G401.6 (cell line): ENCODE measurements at regions not wholly inside any gene's neighbourhood (a gene's known extent, or its start where the extent isn't known, plus 50 kb on each side); places are given as distances from the start of the nearest gene placed in this dataset.
"Not testable (repeated sequence)": the region's sequence is repeated elsewhere in the genome, so short reads cannot be mapped to it uniquely, and the experiment has no call there.

Source experiments
- FAIRE-seq: peaks from 2 replicates; lab custom pipeline; 2012; peaks lifted over from hg19 to GRCh38; lab: Jason Lieb, UNC

DNA sequence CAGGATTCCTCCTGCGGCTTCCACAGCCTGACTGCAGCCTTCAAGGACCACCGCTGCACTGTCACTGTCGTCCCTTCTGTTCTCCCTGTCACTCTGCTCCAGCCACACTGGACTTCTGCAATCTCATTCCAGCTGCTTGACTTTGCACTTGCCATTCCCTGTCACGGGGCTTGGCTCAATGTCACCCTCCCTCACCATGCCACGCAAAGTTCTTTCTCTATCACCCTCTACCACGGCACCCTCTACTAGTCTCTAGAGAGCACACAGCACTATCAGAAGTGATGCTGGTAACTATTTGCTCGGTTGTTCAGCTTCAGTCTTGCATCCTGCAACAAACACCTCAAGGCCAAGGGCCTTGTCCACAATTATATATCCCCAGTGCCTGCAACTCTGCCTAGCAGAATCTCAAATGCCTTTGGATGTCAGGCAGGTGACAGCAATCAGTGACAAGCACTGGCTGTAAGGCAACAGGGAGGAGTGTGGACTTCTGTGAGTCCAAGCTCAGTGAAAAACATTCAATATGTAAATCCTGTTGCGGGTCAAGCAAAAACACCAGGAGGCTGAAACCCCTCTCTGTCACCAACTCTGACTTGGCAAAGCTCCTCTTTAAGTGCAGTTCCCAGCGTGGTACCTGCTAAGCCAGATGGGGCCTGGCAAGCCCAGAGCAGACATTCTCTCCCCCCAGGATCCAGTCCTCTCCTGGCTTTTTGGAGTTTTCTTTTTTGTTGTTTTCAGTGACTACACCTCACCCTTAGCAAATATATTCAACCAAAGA, 259.9 kb downstream of the FGFR2 start:
- FAIRE-seq = no peak

DNA sequence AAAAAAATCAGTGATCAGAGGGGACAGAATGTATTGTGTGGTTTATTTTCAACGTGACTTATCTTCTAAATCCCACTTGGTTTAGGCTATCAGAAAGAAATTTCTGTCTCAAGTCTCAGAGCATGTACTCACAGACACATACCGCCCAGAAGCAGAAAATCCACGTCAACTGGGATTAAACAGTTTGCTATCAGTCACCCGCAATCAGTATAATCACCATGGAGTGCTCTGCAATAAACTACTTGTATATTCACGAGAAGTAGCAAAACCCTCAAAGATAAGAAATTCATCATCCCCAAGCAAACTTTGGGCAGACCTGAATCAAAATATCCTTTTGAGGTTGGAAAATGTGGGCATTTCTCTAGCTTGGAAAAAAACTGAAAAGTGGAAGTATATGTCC, 259.1 kb downstream of the FGFR2 start:
- no peak for FAIRE-seq

DNA sequence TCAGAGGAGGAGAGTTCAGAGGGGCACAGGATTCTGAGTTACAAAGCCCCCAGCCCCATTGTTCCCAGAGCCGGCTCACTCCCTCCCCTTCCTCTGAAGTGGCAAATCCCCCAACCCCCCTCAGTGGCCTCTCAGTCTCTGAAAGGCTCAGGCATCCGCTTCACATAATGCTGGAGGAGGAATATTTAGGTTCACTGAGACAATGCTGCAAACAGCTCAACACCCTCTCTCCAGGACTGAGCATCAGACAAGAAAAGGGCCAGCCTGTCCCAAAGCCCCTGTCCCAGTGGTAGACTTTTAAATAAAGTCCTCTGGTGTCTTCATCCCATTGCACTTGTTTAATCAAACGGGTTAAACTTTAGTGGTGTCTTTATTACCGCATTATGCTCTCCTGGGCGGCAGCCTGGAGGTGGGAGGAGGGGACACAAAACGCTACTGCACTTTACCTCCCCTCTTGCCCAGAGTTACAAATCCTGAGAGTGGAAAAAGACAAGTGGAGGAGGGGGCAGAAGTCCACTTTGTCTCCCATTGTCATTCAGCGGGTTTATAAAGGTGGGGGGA, 257.9 kb downstream of the FGFR2 start:
- FAIRE-seq = no peak

DNA sequence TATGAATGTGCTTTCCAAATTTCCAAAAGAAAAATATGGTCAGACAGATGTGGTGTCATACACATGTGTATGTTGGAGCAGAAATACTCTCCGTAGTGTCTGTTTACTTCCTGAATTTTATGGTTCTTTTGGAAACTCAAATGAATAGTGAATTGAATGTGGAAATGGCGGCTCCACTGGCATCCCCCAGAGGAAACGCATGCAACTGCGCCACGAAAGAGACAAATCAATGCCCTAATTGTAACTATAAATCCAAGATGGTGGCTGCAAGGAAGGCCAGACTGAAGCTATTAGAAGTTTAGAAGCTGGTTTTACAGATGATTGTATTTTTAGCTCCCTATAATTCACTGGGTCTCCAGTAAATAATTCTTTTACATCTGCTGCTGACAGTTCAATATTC, 246.7 kb downstream of the FGFR2 start:
- no peak for FAIRE-seq

DNA sequence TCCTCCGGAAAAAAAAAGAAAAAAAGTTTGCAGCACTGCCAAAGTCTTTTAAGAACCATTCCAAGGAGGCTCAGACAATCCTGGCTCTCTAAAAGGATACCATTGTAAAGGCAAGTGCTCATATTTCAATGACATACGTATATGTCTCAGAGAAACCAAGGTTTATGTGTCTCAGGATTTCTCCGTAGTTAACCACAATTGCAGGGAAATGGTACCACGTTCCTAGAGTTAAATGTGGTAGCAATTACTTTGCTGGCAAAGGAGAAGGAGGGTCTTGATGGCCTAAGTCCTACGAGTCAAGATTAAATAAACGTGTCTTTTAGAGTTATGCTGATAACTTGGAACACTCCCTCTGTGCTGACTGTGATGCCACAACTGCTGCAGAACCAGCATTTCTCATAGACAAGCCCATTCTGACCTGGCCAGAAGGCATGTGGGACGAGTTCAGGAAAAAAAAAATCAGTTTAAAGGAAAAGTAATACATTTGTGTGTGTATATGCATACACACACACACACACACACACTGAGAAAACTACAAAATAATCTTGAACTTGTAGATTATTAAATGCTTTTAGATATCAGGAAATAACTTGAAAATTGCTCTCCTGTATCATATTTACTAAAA, 245.9 kb downstream of the FGFR2 start:
- no peak for FAIRE-seq

DNA sequence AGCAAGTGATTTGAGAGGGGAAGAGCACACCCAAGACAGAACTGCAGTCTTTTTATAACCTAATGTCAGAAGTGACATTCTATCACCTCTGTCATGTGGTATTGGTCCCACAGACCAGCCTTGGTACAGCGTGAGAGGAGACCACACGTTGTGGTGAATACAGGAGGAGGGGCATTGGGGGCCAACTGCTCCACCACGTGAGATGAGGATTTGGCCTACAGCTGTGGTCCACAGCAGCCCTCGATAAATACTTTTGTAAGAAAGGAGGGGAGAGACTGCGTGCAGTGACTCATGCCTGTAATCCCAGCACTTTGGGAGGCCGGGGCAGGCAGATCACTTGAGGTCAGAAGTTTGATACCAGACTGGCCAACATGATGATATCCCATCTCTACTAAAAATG, 243.1 kb downstream of the FGFR2 start:
- no peak for FAIRE-seq

DNA sequence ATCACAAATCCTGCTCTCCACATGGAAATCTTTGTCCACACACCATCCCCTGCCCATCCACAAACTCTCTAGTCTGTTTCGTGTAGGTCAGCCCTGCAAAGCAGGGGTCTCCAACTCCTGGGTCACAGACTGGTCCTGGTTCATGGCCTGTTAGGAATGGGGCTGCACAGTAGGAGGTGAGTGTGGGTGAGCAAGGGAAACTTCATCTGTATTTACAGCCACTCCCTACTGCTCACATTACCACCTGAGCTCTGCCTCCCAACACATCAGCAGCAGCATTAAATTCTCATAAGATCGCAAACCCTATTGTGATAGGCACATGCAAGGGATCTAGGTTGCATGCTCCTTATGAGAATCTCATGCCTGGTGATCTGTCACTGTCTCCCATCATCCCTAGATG, 242.1 kb downstream of the FGFR2 start:
- FAIRE-seq = no peak

DNA sequence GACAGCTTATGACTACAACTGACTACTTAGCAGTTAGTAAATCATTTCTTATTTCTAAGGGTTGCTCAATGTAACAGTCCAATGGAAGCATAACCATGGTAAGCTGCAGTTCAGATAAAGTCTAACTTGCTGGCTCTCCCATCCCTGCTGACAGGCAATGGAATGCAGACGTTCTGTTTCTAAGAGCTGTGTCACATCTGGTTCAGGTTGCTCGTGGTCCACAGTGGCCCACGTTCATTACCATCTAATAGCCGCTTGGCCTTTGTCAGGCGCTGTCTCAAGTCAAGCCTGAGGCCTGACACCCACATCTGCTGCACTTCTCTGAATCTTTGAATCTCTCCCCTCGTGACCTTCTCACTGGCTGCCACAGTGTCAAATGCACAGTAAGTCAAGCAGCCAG, 240.8 kb downstream of the FGFR2 start:
- FAIRE-seq = no peak

DNA sequence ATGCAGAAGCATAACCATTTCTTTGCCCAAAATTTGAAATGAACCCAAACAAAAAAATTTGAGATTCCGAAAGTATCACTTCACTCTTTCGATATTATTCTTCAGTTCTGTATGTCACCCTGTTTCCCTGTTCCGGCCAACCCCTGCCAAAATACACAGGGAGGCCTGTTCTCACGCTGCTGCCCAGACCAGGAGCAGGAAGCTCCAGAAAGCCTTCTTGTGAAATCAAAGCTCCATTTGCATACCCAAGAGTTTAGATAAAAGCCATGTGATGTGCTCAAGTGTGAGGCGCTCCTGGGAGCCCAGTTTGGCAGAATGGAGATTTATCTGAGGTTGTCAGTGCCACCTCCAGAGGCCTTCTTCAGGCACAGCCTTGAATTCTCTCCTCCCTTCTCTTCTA, 236.2 kb downstream of the FGFR2 start:
- FAIRE-seq = no peak

DNA sequence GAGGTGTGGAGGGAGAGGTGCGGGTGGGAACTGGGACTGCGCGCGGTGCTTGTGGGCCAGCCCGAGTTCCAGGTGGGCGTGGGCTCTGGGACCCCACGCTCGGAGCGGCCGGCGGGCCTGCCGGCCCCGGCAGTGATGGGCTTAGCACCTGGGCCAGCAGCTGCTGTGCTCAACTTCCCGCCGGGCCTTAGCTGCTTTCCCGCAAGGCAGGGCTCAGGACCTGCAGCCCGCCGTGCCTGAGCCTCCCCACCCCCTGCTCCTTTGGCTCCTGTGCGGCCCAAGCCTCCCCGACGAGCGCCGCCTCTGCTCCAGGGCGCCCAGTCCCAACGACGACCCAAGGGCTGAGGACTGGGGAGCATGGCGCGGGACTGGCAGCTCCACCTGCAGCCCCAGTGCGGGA, 232.7 kb downstream of the FGFR2 start:
- no peak for FAIRE-seq

DNA sequence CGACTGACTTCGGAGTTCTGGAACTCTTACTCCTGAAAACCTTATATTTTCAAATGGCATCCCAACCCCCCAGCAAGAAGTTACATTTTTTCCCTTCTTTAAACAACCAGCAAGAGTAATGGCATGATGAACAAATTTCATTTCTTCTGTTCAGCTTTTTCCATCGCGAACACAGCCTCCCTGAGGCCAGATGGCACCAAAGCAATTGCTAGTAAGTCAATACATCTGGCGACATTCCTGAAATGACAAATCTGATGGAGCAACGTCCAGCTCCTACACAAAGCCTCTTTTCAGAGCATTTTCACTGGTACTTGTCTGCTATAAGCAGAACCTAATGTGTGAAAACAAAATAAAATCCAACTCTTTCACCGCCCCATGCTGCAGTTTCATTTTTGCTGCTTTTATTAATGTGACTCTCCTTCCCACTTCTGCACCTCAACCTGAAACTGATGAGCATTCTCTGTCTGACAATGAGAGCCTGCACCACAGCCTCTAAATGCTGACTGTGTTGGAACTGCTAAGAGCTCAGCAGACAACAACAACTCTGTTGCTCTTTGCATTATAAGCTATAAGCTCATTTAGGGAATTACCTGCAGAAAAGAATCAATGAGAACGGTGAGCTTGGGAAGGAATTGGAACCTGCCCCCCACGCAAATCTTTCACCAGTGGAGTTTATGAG, 229.8 kb downstream of the FGFR2 start:
- no peak for FAIRE-seq

DNA sequence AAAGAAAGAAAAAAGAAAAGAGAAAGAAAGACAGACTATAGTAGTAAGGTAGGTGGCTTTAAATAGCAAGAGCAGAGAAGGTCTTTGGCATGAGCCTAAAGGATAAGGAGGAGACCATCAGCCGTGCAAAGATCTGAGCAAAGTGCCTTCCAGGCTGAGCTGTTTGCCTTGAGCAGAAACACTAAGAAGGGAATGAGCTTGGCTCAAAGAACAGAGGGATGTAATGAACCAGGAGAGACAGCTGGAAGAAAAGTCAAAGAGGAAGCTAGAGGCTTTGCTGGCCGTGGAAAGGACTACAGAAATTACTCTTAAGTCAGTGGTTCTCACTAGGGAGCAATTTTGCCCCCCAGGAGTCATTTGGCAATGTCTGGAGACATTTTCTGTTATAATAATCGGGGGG, 228.6 kb downstream of the FGFR2 start:
- FAIRE-seq = no peak

DNA sequence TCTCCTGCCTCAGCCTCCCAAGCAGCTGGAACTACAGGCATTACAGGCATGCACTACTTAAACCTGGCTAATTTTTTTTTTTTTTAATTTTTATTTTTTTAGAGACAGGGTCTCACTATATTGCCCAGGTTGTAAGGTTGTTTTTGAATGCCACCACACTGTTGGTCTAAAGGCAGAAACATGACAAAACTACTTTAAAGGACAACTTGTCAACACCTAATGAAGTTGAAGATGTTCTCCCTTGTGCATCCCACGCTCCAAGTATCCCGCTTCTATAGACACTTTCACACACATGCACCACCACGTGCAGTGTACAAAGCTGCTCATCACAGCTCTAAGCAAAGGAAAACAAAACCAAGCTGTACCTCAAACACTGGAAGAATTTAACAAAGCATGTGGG, 226.4 kb downstream of the FGFR2 start:
- no peak for FAIRE-seq

DNA sequence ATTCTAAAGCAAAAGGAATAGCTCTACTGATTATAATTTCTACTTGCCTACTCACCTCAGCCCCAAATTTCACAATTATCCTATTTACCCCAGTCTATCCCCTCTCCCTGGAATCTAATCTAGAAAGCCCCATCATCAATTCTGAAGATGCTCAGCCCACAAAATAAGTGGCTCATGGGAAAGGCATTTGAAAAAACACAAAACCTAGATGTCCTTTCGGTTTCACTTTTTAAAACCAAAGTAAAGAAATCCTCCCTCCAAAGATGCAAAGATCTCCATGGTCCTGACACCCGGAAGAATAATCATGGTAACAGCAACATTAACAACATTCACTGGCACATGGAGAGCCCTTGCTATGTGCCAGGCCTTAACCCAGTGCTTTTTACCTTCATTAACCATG, 224.8 kb downstream of the FGFR2 start:
- no peak for FAIRE-seq

DNA sequence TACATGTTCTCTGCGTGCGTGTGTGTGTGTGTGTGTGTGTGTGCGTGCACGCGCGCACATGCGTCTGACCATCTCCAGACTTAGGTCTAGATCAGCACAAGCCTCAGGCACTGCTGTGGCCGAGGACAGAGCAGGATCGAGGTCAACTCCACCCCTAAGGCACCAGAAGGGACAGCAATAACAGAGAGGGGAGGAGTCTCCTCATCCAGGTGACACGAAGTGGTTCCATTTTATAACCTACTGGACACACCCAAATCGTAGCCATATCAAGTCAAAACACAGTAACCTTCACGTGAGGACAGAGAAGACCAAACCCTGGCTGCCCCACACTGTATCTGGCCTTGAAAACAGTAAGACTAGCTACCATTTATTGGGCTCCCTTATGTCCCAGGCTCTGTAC, 224.1 kb downstream of the FGFR2 start:
- FAIRE-seq = no peak

DNA sequence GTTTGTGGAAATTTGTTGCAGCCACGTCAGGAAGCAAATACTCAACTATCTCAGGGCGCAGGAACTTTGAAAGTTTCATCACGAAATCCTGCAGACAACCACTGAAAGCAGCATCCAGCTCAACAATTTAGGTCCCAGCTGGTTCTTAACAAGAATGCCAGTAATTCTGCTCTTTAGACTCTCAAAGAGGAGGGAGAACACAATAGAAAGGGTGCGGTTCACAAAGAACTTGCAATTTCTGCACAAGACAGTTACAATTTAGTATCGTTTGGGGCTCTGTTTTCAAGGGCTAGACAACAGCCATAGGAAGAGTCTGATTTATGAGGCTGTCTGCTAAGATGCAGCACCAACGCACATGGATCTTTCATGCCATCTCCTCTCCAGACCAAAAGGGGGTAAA, 223.1 kb downstream of the FGFR2 start:
- FAIRE-seq = no peak

DNA sequence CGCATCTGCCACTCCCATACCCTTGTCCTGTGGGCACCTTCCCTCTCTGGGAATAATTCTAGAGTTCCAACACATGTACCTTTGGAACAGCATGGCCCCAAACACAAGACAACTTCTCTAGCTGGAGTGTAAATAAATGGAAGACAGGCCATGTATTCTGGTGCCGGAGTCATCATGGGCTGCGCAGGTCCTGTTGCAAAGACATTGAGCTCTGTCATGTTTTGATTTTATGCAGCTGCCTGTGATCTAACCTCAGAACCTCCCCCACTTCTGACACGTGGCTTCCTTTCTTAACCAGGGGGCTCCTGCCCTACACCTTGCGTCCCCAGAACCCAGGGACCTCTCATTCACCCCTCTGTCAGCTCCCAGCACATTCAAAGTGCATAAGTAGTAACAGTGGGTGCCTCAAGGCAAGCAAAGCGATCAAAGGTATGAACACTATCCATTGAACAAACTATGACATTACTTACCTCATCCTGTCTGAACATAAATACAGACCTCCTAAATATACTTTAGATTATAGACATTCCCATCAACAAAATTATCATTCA, 219.9 kb downstream of the FGFR2 start:
- FAIRE-seq = no peak

DNA sequence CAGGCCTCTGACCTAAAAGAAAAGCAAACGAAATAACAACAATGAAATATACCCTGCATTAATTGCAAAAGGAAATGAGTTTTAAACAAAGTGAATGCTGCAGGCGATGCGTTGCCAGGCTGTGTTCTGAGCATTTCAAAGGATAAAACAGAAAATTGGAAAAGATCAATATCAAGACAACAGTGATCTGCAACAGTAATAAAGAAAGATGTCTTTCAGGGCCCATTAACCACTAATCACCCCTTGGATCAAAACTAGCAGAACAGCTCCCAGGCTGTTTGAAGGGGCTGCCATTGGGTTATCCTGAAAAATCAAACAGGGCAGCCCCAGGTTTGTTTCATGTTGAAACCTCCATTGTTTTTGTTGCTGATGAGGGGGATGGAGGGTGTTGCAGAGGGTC, 219.2 kb downstream of the FGFR2 start:
- FAIRE-seq = no peak

DNA sequence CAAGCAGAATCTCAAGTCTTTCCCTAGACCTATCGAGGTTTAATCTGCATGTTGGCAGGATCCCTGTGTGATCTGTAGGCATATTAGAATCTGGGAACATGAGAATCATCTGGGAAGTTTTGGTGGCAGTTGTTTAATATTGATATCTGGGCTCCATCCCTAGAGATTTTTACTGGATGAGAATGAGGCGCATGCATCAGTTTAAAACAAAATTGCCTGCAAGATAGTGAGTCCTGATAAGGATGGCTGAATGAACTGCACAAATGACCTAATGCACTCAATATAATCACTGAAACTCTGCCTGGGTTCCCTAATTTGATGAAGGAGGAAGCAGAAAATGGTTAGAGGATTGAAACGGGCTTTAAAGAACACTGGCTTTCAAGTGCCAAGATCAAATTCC, 218.0 kb downstream of the FGFR2 start:
- no peak for FAIRE-seq

DNA sequence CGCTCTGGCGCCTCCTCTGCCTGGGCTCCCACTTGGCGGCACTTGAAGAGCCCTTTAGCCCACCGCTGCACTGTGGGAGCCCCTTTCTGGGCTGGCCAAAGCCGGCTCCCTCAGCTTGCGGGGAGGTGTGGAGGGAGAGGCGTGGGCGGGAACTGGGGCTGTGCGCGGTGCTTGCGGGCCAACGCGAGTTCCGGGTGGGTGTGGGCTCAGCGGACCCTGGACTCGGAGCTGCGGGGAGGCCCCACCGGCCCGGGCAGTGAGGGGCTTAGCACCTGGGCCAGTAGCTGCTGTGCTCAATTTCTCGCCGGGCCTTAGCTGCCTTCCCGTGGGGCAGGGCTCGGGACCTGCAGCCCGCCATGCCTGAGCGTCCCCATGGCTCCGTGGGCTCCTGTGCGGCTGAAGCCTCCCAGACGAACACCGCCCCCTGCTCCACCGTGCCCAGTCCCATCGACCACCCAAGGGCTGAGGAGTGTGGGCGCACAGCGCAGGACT, 216.2 kb downstream of the FGFR2 start:
- FAIRE-seq = not testable (repeated sequence)

DNA sequence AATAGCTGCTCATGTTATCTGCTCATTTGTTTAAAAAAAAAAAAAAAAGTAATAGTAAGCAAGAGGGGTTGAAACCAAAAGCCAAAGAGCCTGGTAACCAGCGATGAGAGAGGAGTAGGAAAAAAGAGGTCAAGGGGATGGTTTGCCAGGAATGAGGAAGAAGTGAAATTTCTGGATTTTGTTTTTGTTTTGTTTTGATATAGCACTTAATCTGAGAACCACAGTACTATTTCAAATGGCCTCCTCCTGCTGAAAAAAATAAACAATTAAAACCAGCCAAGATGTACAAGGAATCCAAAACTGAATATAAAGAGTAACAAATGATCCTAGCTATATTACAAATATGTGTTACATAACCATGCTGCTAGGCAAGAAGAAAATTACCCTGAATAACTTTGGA, 213.1 kb downstream of the FGFR2 start:
- FAIRE-seq = no peak

DNA sequence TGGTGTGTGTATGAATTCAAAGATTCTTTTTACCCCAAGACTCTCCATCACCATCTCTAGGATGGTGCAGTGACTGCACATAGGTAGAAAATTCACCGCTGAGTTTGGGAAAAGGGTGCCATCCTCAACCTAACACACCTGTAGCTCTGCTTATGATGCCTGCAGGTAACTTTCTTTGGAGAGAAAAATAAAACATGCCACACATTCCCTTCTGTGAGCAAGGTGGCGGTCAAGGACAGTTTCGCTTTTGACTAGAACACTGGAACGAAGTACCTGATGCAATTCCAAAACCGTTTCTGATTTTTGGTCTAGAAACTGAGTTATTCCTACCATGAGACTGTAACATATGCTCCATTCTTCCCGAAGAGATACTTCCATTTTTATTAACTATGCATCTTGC, 205.6 kb downstream of the FGFR2 start:
- no peak for FAIRE-seq

DNA sequence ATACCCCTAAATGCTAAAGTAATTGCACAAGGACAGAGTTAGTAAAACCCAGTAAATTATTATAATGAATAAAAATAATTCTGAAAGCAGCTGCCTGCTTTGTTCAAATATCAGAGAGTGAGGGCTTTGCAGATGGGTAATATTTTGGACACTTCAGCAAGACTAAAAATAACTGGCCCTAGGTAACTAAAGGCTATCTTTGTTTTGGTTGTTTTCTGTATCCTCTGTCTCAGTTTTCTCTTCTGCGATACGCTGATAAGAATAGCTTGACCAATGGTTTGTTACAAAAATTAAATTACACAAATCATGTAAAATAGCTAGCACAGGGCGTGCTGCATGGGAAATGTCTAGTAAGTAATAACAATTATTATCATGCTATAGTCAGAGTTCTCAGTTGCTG, 204.7 kb downstream of the FGFR2 start:
- no peak for FAIRE-seq
